SK-N-SH (cell line): ENCODE measurements at regions not wholly inside any gene's neighbourhood (a gene's known extent, or its start where the extent isn't known, plus 50 kb on each side); places are given as distances from the start of the nearest gene placed in this dataset.

Experiments
- CTCF ChIA-PET: fragments of 300-600, 350-600 bp; formaldehyde crosslinking; extraction: SDS; loops from one replicate; lab custom pipeline; 2021; lab: Yijun Ruan, JAX
- POLR2A ChIA-PET: fragments of 350-600 bp; sonication (Branson Sonifier 250); formaldehyde crosslinking; extraction: SDS; loops from one replicate; lab custom pipeline; 2020; ENCODE audit warnings: antibody characterized with exemption, inconsistent platforms; lab: Yijun Ruan, JAX
- DNase-seq: peaks from one replicate; pipeline ENCODE4 v3.0.0; 2012
- H2AFZ ChIP-seq: fragments of 200-600 bp; sonication (generic); 2 replicates; pipeline ENCODE4 v1.8.1; 2016; ENCODE audit warnings: antibody characterized with exemption, mild to moderate bottlenecking, low read depth
- H3F3A ChIP-seq: fragments of 200-600 bp; sonication (generic); replicated peaks from 2 replicates; pipeline ENCODE3; 2016; ENCODE audit warnings: antibody characterized with exemption, mild to moderate bottlenecking; ENCODE audit not compliant: insufficient read depth
- H3K27ac ChIP-seq, 2 experiments: fragments of 200-500 bp in 1 of 2; fragments of 200-600 bp in 1 of 2; sonication (Bioruptor generic) in 1 of 2; sonication (generic), shearing (Covaris generic) in 1 of 2; 2 replicates each; pipeline versions ENCODE4 v1.5.1 to v1.6.1; 2014 to 2016; ENCODE audit warnings: low read depth in 2 of 2, inconsistent platforms in 1 of 2, low read length in 1 of 2, mild to moderate bottlenecking in 1 of 2, mixed read lengths in 1 of 2
- H3K27me3 ChIP-seq: fragments of 200-600 bp; sonication (generic), shearing (Covaris generic); 2 replicates; pipeline ENCODE4 v1.6.1; 2016; ENCODE audit warnings: mixed run types; ENCODE audit not compliant: insufficient read depth
- H3K36me3 ChIP-seq, 2 experiments: fragments of 200-500 bp in 1 of 2; fragments of 200-600 bp in 1 of 2; sonication (Bioruptor generic) in 1 of 2; sonication (generic) in 1 of 2; replicated peaks in 1 of 2; 2 replicates each; pipeline versions ENCODE3 to v1.5.1; 2014 to 2016; ENCODE audit warnings: low read length in 1 of 2, mild to moderate bottlenecking in 1 of 2; ENCODE audit not compliant: insufficient read depth in 2 of 2, control insufficient read depth in 1 of 2
- H3K4me1 ChIP-seq, 2 experiments: fragments of 200-500 bp in 1 of 2; fragments of 200-600 bp in 1 of 2; sonication (Bioruptor generic) in 1 of 2; sonication (generic), shearing (Covaris generic) in 1 of 2; 2 replicates each; pipeline versions ENCODE4 v1.5.1 to v1.6.1; 2014 to 2016; ENCODE audit warnings: low read depth in 1 of 2, low read length in 1 of 2, mixed run types in 1 of 2; ENCODE audit not compliant: insufficient read depth in 2 of 2, control insufficient read depth in 1 of 2
- H3K4me2 ChIP-seq: fragments of 200-600 bp; sonication (generic), shearing (Covaris generic); 2 replicates; pipeline ENCODE4 v1.6.1; 2017; ENCODE audit warnings: mixed run types
- H3K4me3 ChIP-seq, 2 experiments: fragments of 200-500 bp in 1 of 2; fragments of 200-600 bp in 1 of 2; sonication (Bioruptor generic) in 1 of 2; sonication (generic), shearing (Covaris generic) in 1 of 2; 2 replicates each; pipeline versions ENCODE4 v1.5.1 to v1.8.1; 2014 to 2016; ENCODE audit warnings: low read depth in 2 of 2, inconsistent platforms in 1 of 2, low read length in 1 of 2, mild to moderate bottlenecking in 1 of 2, mixed read lengths in 1 of 2, moderate library complexity in 1 of 2
- H3K79me2 ChIP-seq: fragments of 200-600 bp; sonication (generic); 2 replicates; pipeline ENCODE4 v1.8.1; 2017; ENCODE audit warnings: mild to moderate bottlenecking; ENCODE audit not compliant: insufficient read depth
- H3K9ac ChIP-seq: fragments of 200-600 bp; sonication (generic); 2 replicates; pipeline ENCODE4 v1.6.1; 2017; ENCODE audit warnings: mixed run types
- H3K9me2 ChIP-seq: fragments of 200-600 bp; sonication (generic); 2 replicates; pipeline ENCODE4 v1.6.1; 2017; ENCODE audit warnings: mixed run types
- H3K9me3 ChIP-seq: fragments of 200-600 bp; sonication (generic); 2 replicates; pipeline ENCODE4 v1.6.1; 2017; ENCODE audit warnings: mixed run types, mild to moderate bottlenecking, moderate library complexity
- H4K20me1 ChIP-seq: fragments of 200-600 bp; sonication (generic); 2 replicates; pipeline ENCODE4 v1.6.1; 2017; ENCODE audit warnings: mild to moderate bottlenecking, mixed run types; ENCODE audit not compliant: insufficient read depth
- CTCF ChIP-seq: fragments of 200-600 bp; sonication (generic); IDR thresholded peaks from 2 replicates; pipeline ENCODE4 v1.6.1; 2017; ENCODE audit warnings: antibody characterized with exemption, mild to moderate bottlenecking, moderate library complexity
- ELF1 ChIP-seq: IDR thresholded peaks from 2 replicates; pipeline ENCODE4 v1.4.0; 2012
- EP300 ChIP-seq, 2 experiments: IDR thresholded peaks; 2 replicates each; pipeline versions ENCODE4 v1.4.0 to v1.6.1; 2012; ENCODE audit warnings: borderline replicate concordance in 1 of 2, low read depth in 1 of 2, low read length in 1 of 2
- EZH2phosphoT487 ChIP-seq: fragments of 200-600 bp; sonication (generic); IDR thresholded peaks from 2 replicates; pipeline ENCODE4 v1.6.1; 2017; ENCODE audit warnings: low read depth, mixed run types, mild to moderate bottlenecking, antibody characterized with exemption, moderate library complexity, borderline replicate concordance
- FOSL2 ChIP-seq: IDR thresholded peaks from 2 replicates; pipeline ENCODE4 v1.4.0; 2012; ENCODE audit warnings: low read depth, mild to moderate bottlenecking, moderate library complexity, borderline replicate concordance
- FOXM1 ChIP-seq: IDR thresholded peaks from 2 replicates; pipeline ENCODE4 v1.4.0; 2012; ENCODE audit warnings: low read depth, mild to moderate bottlenecking
- GATA2 ChIP-seq: sonication (generic); formaldehyde crosslinking; IDR thresholded peaks from 2 replicates; pipeline ENCODE4 v1.5.0; 2020; ENCODE audit warnings: mild to moderate bottlenecking, missing genetic modification reagents
- MEF2A ChIP-seq: IDR thresholded peaks from 2 replicates; pipeline ENCODE4 v1.4.0; 2012; ENCODE audit warnings: low read depth, borderline replicate concordance
- MXI1 ChIP-seq: IDR thresholded peaks from 2 replicates; pipeline ENCODE4 v1.6.1; 2012; ENCODE audit warnings: mild to moderate bottlenecking, low read depth, low read length, improper control_type of control experiment
- NFIC ChIP-seq: IDR thresholded peaks from 2 replicates; pipeline ENCODE4 v1.4.0; 2012; ENCODE audit warnings: borderline replicate concordance
- PBX3 ChIP-seq: IDR thresholded peaks from 2 replicates; pipeline ENCODE4; 2012
- RAD21 ChIP-seq: IDR thresholded peaks from 2 replicates; pipeline ENCODE4 v1.6.1; 2012; ENCODE audit warnings: mild to moderate bottlenecking, low read length
- RCOR1 ChIP-seq: fragments of 150-350 bp; IDR thresholded peaks from 2 replicates; pipeline ENCODE4 v1.6.1; 2017; ENCODE audit warnings: antibody characterized with exemption, low read length
- RXRA ChIP-seq: IDR thresholded peaks from 2 replicates; pipeline ENCODE4 v1.4.0; 2012; ENCODE audit warnings: low read depth, mild to moderate bottlenecking, borderline replicate concordance
- SIN3A ChIP-seq: IDR thresholded peaks from 2 replicates; pipeline ENCODE4 v1.6.1; 2012; ENCODE audit warnings: low read depth, mild to moderate bottlenecking, low read length, moderate library complexity, borderline replicate concordance
- USF1 ChIP-seq: IDR thresholded peaks from 2 replicates; pipeline ENCODE4 v1.4.0; 2012; ENCODE audit warnings: low read depth, borderline replicate concordance
- YY1 ChIP-seq: IDR thresholded peaks from 2 replicates; pipeline ENCODE4 v1.4.0; 2012; ENCODE audit warnings: low read depth, mild to moderate bottlenecking
- ZBTB33 ChIP-seq: IDR thresholded peaks from 2 replicates; pipeline ENCODE4 v1.4.0; 2012; ENCODE audit warnings: low read depth, borderline replicate concordance
- WGBS: methylation state at CpG from one replicate; pipeline ENCODE4 v1.1.6; 2017; ENCODE audit warnings: low lambda C conversion rate; 5-methylcytosine and 5-hydroxymethylcytosine counted together

- Histone ChIP-seq H3K4me1 (no peaks in the 10 kb centered on the region), H3K9me3 (no peaks in the 10 kb centered on the region), H3K4me2 (no peak overlapping the region), H3K79me2 (no peaks in the 10 kb centered on the region), H3K27me3 (no peaks in the 10 kb centered on the region), H3F3A (no peaks in the 10 kb centered on the region), H3K9ac (no peak overlapping the region)
- 65% methylated on average over 4 of the region's 4 CpGs for WGBS
- POLR2A ChIA-PET = no interaction called here
- TF ChIP-seq NFIC (no peak), EP300 (IDR thresholded peaks at IDR 0.05; ENCODE audit: borderline replicate concordance in 1 of 2, low read depth in 1 of 2, low read length in 1 of 2) (no peak), GATA2 (CRISPR knock-in tag) (no peak), YY1 (no peak), USF1 (no peak), ZBTB33 (no peak), SIN3A (no peak), RCOR1 (no peak), RXRA (no peak), RAD21 (no peak)
- TF ChIP-seq, all 33 proteins: peak for 0
- no peaks in the 10 kb centered on the region for H3K9me2 ChIP-seq
- CTCF ChIA-PET = interaction anchor here (0.9 kb wide), 1 partner anchor 248 kb away, joined by 3 read pairs; no protein-coding TSS in a partner anchor
- H2AFZ ChIP-seq = no peak overlapping the region
- no peaks in the 10 kb centered on the region for H3K36me3 ChIP-seq
- no peak for DNase-seq
- H3K4me3 ChIP-seq = no peak overlapping the region
- H3K27ac ChIP-seq = no peak overlapping the region
- no peaks in the 10 kb centered on the region for H4K20me1 ChIP-seq
Observed at GRCh38 chr3:15929944-15930571, 132.3 kb upstream of the ANKRD28 start.

- H3K27ac ChIP-seq = no peak overlapping the region
- H2AFZ ChIP-seq = peak overlapping the region; percentile 30; the same call in 1 of the 2 replicates
- H3K9me2 ChIP-seq = no peaks in the 10 kb centered on the region
- no peaks in the 10 kb centered on the region for H4K20me1 ChIP-seq
- no peak for TF ChIP-seq FOSL2
- no peak for TF ChIP-seq MXI1
- TF ChIP-seq ELF1 = no peak
- no peak for TF ChIP-seq EZH2phosphoT487
- TF ChIP-seq FOXM1 = no peak
- no peak for TF ChIP-seq CTCF
- TF ChIP-seq PBX3 = no peak
- no peak for TF ChIP-seq MEF2A
- no peak for TF ChIP-seq NFIC
- H3K36me3 ChIP-seq = no peaks in the 10 kb centered on the region
- H3K9ac ChIP-seq = no peak overlapping the region
- no peaks in the 10 kb centered on the region for H3K79me2 ChIP-seq
- H3K4me3 ChIP-seq = no peak overlapping the region
- no peaks in the 10 kb centered on the region for H3F3A ChIP-seq
- WGBS = 79% methylated on average over 7 of the region's 7 CpGs
- no peaks in the 10 kb centered on the region for H3K9me3 ChIP-seq
- no peaks in the 10 kb centered on the region for H3K27me3 ChIP-seq
- no peak for DNase-seq
- ChIA-PET POLR2A (no interaction called here), CTCF (interaction anchor here (1.2 kb wide), 2 partner anchors 245 to 246 kb away, joined by 3 to 4 read pairs; no protein-coding TSS in a partner anchor)
- no peak overlapping the region for H3K4me2 ChIP-seq
- no peaks in the 10 kb centered on the region for H3K4me1 ChIP-seq
Observed at GRCh38 chr3:15932348-15933300, 134.8 kb upstream of the ANKRD28 start.
